ENCODE measurements at regions not wholly inside any gene's neighbourhood (a gene's known extent, or its start where the extent isn't known, plus 50 kb on each side); places are given as distances from the start of the nearest gene placed in this dataset.

GRCh38 chr21:28317177-28317950, 675.3 kb downstream of the LTN1 start:
- no peak overlapping the region for H3K4me3 ChIP-seq (ENCODE audit: low read depth in 1 of 2, low read length in 2 of 2)
- H3K36me3 ChIP-seq (ENCODE audit: control insufficient read depth in 1 of 2, insufficient read depth in 2 of 2, low read length in 2 of 2), result no peaks in the 10 kb centered on the region
- no peaks in the 10 kb centered on the region for H3K4me1 ChIP-seq (ENCODE audit: control insufficient read depth in 1 of 2, insufficient read depth in 2 of 2, low read length in 2 of 2)
- peaks cover 3 to 15% of the 10 kb centered on the region in 2 donors for H3K9me3 ChIP-seq (ENCODE audit: control insufficient read depth in 1 of 2, low read length in 2 of 2)
- no peaks in the 10 kb centered on the region for H3K27me3 ChIP-seq (ENCODE audit: low read depth, low read length)
- no peak overlapping the region for H3K27ac ChIP-seq (ENCODE audit: low read length)

- no peak overlapping the region for H3K4me3 ChIP-seq (ENCODE audit: low read depth in 1 of 2, low read length in 2 of 2)
- H3K27me3 ChIP-seq (ENCODE audit: low read depth, low read length), result no peaks in the 10 kb centered on the region
- no peaks in the 10 kb centered on the region for H3K4me1 ChIP-seq (ENCODE audit: control insufficient read depth in 1 of 2, insufficient read depth in 2 of 2, low read length in 2 of 2)
- H3K27ac ChIP-seq (ENCODE audit: low read length), result no peak overlapping the region
- H3K36me3 ChIP-seq (ENCODE audit: control insufficient read depth in 1 of 2, insufficient read depth in 2 of 2, low read length in 2 of 2), result no peaks in the 10 kb centered on the region
- H3K9me3 ChIP-seq (ENCODE audit: control insufficient read depth in 1 of 2, low read length in 2 of 2), result peaks cover 5 to 8% of the 10 kb centered on the region in 2 donors
Measured at GRCh38 chr21:28311411-28312190, 681.1 kb downstream of the LTN1 start.

GRCh38 chr21:28310711-28311110, 682.0 kb downstream of the LTN1 start:
- Histone ChIP-seq H3K27me3 (ENCODE audit: low read depth, low read length) (no peaks in the 10 kb centered on the region), H3K27ac (ENCODE audit: low read length) (no peak overlapping the region), H3K4me3 (ENCODE audit: low read depth in 1 of 2, low read length in 2 of 2) (no peak overlapping the region), H3K4me1 (ENCODE audit: control insufficient read depth in 1 of 2, insufficient read depth in 2 of 2, low read length in 2 of 2) (no peaks in the 10 kb centered on the region), H3K36me3 (ENCODE audit: control insufficient read depth in 1 of 2, insufficient read depth in 2 of 2, low read length in 2 of 2) (no peaks in the 10 kb centered on the region), H3K9me3 (ENCODE audit: control insufficient read depth in 1 of 2, low read length in 2 of 2) (peaks cover 5 to 8% of the 10 kb centered on the region in 2 donors)

GRCh38 chr21:28310171-28310685, 682.4 kb downstream of the LTN1 start:
- H3K4me3 ChIP-seq (ENCODE audit: low read depth in 1 of 2, low read length in 2 of 2), result no peak overlapping the region
- no peak overlapping the region for H3K27ac ChIP-seq (ENCODE audit: low read length)
- no peaks in the 10 kb centered on the region for H3K36me3 ChIP-seq (ENCODE audit: control insufficient read depth in 1 of 2, insufficient read depth in 2 of 2, low read length in 2 of 2)
- no peaks in the 10 kb centered on the region for H3K4me1 ChIP-seq (ENCODE audit: control insufficient read depth in 1 of 2, insufficient read depth in 2 of 2, low read length in 2 of 2)
- H3K27me3 ChIP-seq (ENCODE audit: low read depth, low read length), result no peaks in the 10 kb centered on the region
- H3K9me3 ChIP-seq (ENCODE audit: control insufficient read depth in 1 of 2, low read length in 2 of 2), result peaks cover 5 to 8% of the 10 kb centered on the region in 2 donors

GRCh38 chr21:28309596-28309995, 683.1 kb downstream of the LTN1 start:
- no peaks in the 10 kb centered on the region for H3K27me3 ChIP-seq (ENCODE audit: low read depth, low read length)
- H3K4me1 ChIP-seq (ENCODE audit: control insufficient read depth in 1 of 2, insufficient read depth in 2 of 2, low read length in 2 of 2), result no peaks in the 10 kb centered on the region
- no peaks in the 10 kb centered on the region for H3K36me3 ChIP-seq (ENCODE audit: control insufficient read depth in 1 of 2, insufficient read depth in 2 of 2, low read length in 2 of 2)
- no peak overlapping the region for H3K4me3 ChIP-seq (ENCODE audit: low read depth in 1 of 2, low read length in 2 of 2)
- H3K9me3 ChIP-seq (ENCODE audit: control insufficient read depth in 1 of 2, low read length in 2 of 2), result peaks cover 5 to 8% of the 10 kb centered on the region in 2 donors
- H3K27ac ChIP-seq (ENCODE audit: low read length), result no peak overlapping the region

GRCh38 chr21:28308516-28308915, 684.2 kb downstream of the LTN1 start:
- Histone ChIP-seq H3K27me3 (ENCODE audit: low read depth, low read length) (no peaks in the 10 kb centered on the region), H3K9me3 (ENCODE audit: control insufficient read depth in 1 of 2, low read length in 2 of 2) (peaks cover 5 to 8% of the 10 kb centered on the region in 2 donors), H3K27ac (ENCODE audit: low read length) (no peak overlapping the region)

GRCh38 chr21:28299946-28300345, 692.7 kb downstream of the LTN1 start:
- Histone ChIP-seq H3K9me3 (ENCODE audit: control insufficient read depth in 1 of 2, low read length in 2 of 2) (no peaks in the 10 kb centered on the region), H3K4me3 (ENCODE audit: low read depth in 1 of 2, low read length in 2 of 2) (no peak overlapping the region), H3K4me1 (ENCODE audit: control insufficient read depth in 1 of 2, insufficient read depth in 2 of 2, low read length in 2 of 2) (no peaks in the 10 kb centered on the region), H3K27ac (ENCODE audit: low read length) (no peak overlapping the region), H3K36me3 (ENCODE audit: control insufficient read depth in 1 of 2, insufficient read depth in 2 of 2, low read length in 2 of 2) (no peaks in the 10 kb centered on the region), H3K27me3 (ENCODE audit: low read depth, low read length) (no peaks in the 10 kb centered on the region)

More at GRCh38 chr21:28308516-28308915, 684.2 kb downstream of the LTN1 start:
- Histone ChIP-seq H3K4me1 (ENCODE audit: control insufficient read depth in 1 of 2, insufficient read depth in 2 of 2, low read length in 2 of 2) (no peaks in the 10 kb centered on the region), H3K36me3 (ENCODE audit: control insufficient read depth in 1 of 2, insufficient read depth in 2 of 2, low read length in 2 of 2) (no peaks in the 10 kb centered on the region), H3K4me3 (ENCODE audit: low read depth in 1 of 2, low read length in 2 of 2) (no peak overlapping the region)

GRCh38 chr21:28298251-28298672, 694.4 kb downstream of the LTN1 start:
- no peaks in the 10 kb centered on the region for H3K27me3 ChIP-seq (ENCODE audit: low read depth, low read length)
- no peaks in the 10 kb centered on the region for H3K4me1 ChIP-seq (ENCODE audit: control insufficient read depth in 1 of 2, insufficient read depth in 2 of 2, low read length in 2 of 2)
- H3K36me3 ChIP-seq (ENCODE audit: control insufficient read depth in 1 of 2, insufficient read depth in 2 of 2, low read length in 2 of 2), result no peaks in the 10 kb centered on the region
- H3K27ac ChIP-seq (ENCODE audit: low read length), result no peak overlapping the region
- no peak overlapping the region for H3K4me3 ChIP-seq (ENCODE audit: low read depth in 1 of 2, low read length in 2 of 2)
- no peaks in the 10 kb centered on the region for H3K9me3 ChIP-seq (ENCODE audit: control insufficient read depth in 1 of 2, low read length in 2 of 2)

- Histone ChIP-seq H3K4me1 (ENCODE audit: control insufficient read depth in 1 of 2, insufficient read depth in 2 of 2, low read length in 2 of 2) (no peaks in the 10 kb centered on the region), H3K27ac (ENCODE audit: low read length) (no peak overlapping the region), H3K27me3 (ENCODE audit: low read depth, low read length) (no peaks in the 10 kb centered on the region), H3K36me3 (ENCODE audit: control insufficient read depth in 1 of 2, insufficient read depth in 2 of 2, low read length in 2 of 2) (no peaks in the 10 kb centered on the region), H3K4me3 (ENCODE audit: low read depth in 1 of 2, low read length in 2 of 2) (no peak overlapping the region), H3K9me3 (ENCODE audit: control insufficient read depth in 1 of 2, low read length in 2 of 2) (no peaks in the 10 kb centered on the region)
Measured at GRCh38 chr21:28294051-28294450, 698.6 kb downstream of the LTN1 start.

GRCh38 chr21:28283641-28284490, 708.8 kb downstream of the LTN1 start:
- Histone ChIP-seq H3K27me3 (ENCODE audit: low read depth, low read length) (no peaks in the 10 kb centered on the region), H3K9me3 (ENCODE audit: control insufficient read depth in 1 of 2, low read length in 2 of 2) (no peaks in the 10 kb centered on the region), H3K36me3 (ENCODE audit: control insufficient read depth in 1 of 2, insufficient read depth in 2 of 2, low read length in 2 of 2) (no peaks in the 10 kb centered on the region), H3K4me3 (ENCODE audit: low read depth in 1 of 2, low read length in 2 of 2) (no peak overlapping the region), H3K4me1 (ENCODE audit: control insufficient read depth in 1 of 2, insufficient read depth in 2 of 2, low read length in 2 of 2) (peaks cover 4% of the 10 kb centered on the region in 2 donors), H3K27ac (ENCODE audit: low read length) (peak overlapping the region; percentile 24)

GRCh38 chr21:28282833-28283232, 709.8 kb downstream of the LTN1 start:
- no peaks in the 10 kb centered on the region for H3K27me3 ChIP-seq (ENCODE audit: low read depth, low read length)
- H3K9me3 ChIP-seq (ENCODE audit: control insufficient read depth in 1 of 2, low read length in 2 of 2), result no peaks in the 10 kb centered on the region
- no peak overlapping the region for H3K27ac ChIP-seq (ENCODE audit: low read length)
- peaks cover 4% of the 10 kb centered on the region in 2 donors for H3K4me1 ChIP-seq (ENCODE audit: control insufficient read depth in 1 of 2, insufficient read depth in 2 of 2, low read length in 2 of 2)
- no peak overlapping the region for H3K4me3 ChIP-seq (ENCODE audit: low read depth in 1 of 2, low read length in 2 of 2)
- no peaks in the 10 kb centered on the region for H3K36me3 ChIP-seq (ENCODE audit: control insufficient read depth in 1 of 2, insufficient read depth in 2 of 2, low read length in 2 of 2)

Measured in muscle layer of duodenum (tissue), 2 donors.